GM21526 (cell line): ENCODE measurements at regions not wholly inside any gene's neighbourhood (a gene's known extent, or its start where the extent isn't known, plus 50 kb on each side); places are given as distances from the start of the nearest gene placed in this dataset.
"Not testable (repeated sequence)": the region's sequence is repeated elsewhere in the genome, so short reads cannot be mapped to it uniquely, and the experiment has no call there.

Source experiments
- ATAC-seq: cut with Tn5 transposase; IDR thresholded peaks from one replicate; pipeline ENCODE4 v1.9.1; 2021; ENCODE audit warnings: moderate library complexity; ENCODE audit not compliant: unreplicated experiment, low FRiP score

DNA sequence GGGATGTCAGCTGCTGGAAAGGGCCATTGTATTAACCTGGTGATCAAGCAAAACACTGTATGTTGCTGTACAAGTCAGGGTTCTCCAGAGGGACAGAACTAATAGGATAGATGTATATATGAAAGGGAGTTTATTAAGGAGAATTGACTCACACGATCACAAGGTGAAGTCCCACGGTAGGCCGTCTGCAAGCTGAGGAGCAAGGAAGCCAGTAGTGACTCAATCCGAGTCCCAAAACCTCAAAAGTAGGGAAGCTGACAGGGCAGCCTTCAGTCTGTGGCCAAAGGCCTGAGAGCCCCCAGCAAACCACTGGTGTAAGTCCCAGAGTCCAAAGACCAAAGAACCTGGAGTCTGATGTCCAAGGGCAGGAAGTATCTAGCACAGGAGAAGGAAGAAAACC is 116.0 kb upstream of the DAP start:
- ATAC-seq = not testable (repeated sequence)

- ATAC-seq = no peak
These were observed 115.1 kb upstream of the DAP start for GRCh38 chr5:10876006-10876744.

DNA sequence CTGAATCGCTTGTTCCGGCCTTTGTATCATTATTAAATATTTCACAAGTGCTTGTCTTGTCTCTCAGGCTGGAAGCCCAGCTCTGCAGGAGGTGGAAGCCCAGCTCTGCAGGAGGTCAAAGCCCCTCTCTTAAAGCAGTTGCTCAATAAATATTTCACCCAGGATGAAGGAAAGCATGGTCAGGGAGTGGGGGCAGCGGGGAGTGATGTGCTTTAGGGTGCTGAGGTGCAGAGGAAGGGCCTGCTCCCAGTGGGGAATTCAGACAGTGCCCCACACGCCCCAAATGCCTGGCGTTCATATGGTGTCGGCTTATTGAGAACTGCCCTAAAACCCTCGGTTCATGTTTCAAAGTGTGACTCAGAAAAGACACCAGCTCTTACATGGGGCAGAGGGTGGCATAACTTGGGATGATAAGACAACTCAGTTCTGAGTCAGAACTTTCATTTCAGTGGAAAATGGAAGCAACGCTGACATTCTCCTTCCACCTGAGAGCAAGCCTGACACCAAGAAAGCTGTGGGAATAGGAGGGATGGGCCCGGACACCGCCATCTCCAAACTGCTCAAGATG is 114.3 kb upstream of the DAP start:
- no peak for ATAC-seq

DNA sequence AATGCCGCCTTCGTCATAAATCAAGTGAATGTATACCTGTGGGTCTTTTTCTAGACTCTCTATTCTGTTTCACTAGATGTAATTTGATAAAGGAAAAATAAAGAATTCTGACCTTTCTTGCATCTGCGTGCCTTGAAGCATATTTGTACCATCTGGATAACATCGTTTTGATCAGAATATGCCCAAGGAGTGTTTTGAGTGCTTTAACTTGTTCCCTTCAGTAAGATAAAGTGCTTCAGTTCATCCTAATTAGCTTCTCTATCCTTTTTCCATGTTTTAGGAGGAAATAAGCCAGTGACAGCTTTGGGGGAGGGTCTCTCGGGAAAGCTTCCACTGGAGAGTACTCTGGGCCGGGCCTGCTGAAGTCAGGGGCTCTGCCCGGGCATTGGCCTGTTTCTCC is 113.5 kb upstream of the DAP start:
- no peak for ATAC-seq

DNA sequence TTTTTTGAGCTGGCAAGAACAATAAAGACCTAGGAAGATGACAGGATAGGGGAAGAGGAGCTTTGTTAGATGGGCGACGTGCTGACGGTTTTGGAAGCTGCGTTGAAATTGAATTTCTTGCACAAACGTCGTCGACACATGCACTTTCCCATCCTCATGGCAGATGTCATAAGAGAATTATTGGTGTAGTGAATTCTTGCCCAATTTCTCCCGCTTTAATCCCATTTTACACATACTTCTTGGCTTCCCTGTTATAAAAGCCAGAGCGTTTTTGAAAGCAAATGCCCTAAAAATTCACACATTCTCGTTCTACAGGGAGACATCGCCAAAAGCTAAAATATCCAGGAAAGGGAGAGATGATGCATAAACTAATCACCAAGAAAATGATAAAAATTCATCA is 109.8 kb upstream of the DAP start:
- no peak for ATAC-seq

DNA sequence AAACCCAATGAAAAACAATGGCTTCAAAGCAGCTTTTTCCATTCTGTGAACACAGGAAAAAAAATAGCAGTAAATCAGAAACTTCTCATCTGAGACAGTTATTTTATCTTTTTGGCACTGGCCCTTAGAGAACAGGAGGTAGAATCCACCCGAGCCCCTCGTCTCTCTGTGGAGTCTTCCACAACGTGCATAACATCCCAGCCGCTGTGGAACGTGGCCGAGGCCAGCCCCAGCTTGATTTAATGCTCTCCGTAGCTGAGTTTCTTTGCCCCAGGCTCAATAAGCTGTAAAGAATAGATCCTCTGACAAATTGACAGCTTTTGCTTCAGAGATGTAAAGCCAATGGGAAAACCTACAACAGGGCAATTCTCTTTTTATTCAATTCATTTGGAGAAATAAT is 107.9 kb upstream of the DAP start:
- no peak for ATAC-seq

- no peak for ATAC-seq
These were observed 106.6 kb upstream of the DAP start for GRCh38 chr5:10867389-10868303.

GRCh38 chr5:10866913-10867312 is 105.9 kb upstream of the DAP start:
- no peak for ATAC-seq

- ATAC-seq = peak; percentile 92
These were observed 102.8 kb upstream of the DAP start for GRCh38 chr5:10863763-10864383.

DNA sequence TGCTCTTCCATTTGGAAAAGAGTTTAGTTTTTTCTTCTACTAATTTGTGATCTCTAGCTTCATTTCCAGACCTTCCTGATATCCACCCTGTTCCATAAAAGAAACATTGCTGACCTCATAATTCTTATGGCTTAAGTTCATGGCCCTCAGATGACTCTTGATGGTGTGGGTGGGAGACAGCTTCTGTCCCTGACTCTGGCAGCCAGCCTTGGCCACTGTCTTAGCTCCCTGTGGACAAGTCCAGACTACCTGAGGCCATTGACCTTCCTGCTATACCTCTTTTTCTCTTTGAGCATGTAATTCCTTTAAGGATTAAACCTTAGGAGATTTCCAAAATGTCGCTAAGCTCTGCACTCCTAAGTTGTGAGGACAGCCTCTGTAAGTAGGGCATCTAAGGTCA is 101.1 kb upstream of the DAP start:
- no peak for ATAC-seq

GRCh38 chr5:10861423-10861790 is 100.4 kb upstream of the DAP start:
- no peak for ATAC-seq

- no peak for ATAC-seq
These were observed 99.8 kb upstream of the DAP start for GRCh38 chr5:10860645-10861422.

DNA sequence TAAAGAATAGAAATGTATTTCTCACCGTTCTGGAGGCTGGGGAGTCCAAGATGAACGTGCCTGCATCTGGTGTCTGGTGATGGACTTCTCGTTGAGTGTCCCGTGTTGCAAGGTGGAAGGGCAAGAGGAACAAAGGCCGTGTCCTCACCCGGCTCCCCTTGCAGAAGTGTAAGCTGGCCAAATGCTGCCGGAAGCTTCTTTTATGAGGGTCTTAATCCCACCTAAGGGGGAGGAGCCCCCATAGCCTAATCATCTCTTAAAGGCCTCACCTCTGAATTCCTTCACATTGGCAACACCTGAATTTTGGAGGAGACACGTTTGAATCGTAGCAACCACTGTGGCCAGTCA is 99.1 kb upstream of the DAP start:
- ATAC-seq = no peak

DNA sequence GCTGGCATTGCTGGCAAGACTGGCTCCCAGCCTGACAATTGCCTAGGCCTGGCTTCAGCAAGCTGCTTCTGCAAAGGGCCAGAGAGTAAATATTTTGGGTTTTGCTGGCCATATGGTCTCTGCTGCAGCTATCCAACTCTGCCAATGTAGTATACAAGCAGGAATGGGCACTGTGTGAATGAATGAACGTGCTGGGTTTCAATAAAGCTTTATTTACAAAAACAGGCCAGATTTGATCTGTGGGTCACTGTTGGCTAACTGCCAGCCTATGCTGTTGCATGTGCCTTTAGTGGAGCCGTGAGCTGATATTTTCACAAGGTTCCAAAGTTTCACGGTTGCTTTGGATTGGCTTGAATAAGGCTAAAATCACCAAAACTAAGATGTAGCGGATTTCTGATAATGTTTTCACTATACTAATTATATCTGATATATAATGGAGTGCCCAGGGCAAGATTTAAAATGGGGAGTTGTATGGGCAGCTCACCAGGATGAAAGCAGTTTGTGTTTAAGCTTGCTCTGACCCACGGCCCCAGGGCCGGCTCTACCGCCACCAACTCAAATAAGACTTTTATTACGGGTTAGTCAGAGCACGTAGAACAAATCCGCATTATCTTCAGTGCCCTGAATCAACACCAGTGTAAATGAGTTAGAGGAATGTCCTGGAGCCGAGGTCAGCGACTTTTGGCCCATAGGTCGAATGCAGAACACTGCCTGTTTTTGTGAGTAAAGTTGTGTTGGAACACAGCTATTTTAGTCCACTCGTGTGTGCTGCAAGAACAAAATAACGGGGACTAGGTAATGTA is 98.6 kb upstream of the DAP start:
- ATAC-seq = no peak

GRCh38 chr5:10858945-10859344 is 97.9 kb upstream of the DAP start:
- no peak for ATAC-seq

- no peak for ATAC-seq
These were observed 97.3 kb upstream of the DAP start for GRCh38 chr5:10858307-10858706.

DNA sequence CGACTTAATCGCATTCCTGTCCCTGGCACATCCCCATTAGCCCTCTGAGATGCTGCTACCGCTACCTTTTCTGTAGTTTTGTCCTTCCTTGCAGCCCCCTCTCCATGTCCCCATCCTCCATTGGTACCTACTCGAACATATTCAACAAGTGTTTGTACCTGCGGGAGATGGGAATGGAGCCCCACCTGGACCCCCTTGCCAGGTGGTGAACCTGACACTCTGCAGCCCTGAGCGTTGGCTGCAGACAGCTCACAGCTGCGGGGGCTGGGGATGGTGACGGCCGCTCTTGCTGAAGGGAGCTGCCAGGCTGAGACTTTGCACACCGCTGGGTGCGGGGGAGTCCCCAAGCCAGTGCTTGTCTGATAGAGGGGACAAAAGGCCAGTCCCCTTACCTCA is 96.3 kb upstream of the DAP start:
- no peak for ATAC-seq

- no peak for ATAC-seq
These were observed 95.8 kb upstream of the DAP start for GRCh38 chr5:10856683-10857337.

DNA sequence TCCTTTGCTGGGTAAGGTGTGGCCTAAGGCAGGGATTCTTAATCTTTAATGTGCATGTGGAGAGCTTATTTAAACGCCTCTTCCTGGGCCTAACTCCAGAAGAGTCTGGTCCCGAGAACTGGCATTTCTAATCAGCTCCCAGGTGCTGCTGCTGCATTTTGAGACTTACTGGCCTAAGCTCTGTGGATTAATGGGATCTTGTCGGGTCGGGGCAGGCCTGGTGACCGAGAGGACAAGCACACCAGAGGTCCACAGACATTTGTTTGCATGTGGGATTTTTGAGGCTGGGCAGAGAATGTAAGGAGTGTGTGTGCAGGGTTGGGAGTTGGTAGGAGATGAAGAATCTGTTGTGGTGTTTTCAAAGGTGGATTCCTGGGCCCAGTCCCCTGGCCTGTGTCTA is 95.0 kb upstream of the DAP start:
- no peak for ATAC-seq
